Neural progenitor cell (in vitro differentiated cells): ENCODE measurements at regions not wholly inside any gene's neighbourhood (a gene's known extent, or its start where the extent isn't known, plus 50 kb on each side); places are given as distances from the start of the nearest gene placed in this dataset.

Source experiments
- CTCF ChIP-seq: fragments of 200-600 bp; sonication (generic); IDR thresholded peaks from 2 replicates; pipeline ENCODE4 v1.5.1; 2017; ENCODE audit warnings: antibody characterized with exemption, mild to moderate bottlenecking
- EZH2 ChIP-seq: fragments of 200-600 bp; sonication (generic); IDR thresholded peaks from 2 replicates; pipeline ENCODE4 v1.6.1; 2017; ENCODE audit warnings: antibody characterized with exemption, mild to moderate bottlenecking, moderate library complexity

GRCh38 chr3:152176241-152176640 lies 92.5 kb upstream of the MBNL1 start:
- TF ChIP-seq CTCF (no peak), EZH2 (no peak)
